ENCODE measurements at regions not wholly inside any gene's neighbourhood (a gene's known extent, or its start where the extent isn't known, plus 50 kb on each side); places are given as distances from the start of the nearest gene placed in this dataset.

DNA sequence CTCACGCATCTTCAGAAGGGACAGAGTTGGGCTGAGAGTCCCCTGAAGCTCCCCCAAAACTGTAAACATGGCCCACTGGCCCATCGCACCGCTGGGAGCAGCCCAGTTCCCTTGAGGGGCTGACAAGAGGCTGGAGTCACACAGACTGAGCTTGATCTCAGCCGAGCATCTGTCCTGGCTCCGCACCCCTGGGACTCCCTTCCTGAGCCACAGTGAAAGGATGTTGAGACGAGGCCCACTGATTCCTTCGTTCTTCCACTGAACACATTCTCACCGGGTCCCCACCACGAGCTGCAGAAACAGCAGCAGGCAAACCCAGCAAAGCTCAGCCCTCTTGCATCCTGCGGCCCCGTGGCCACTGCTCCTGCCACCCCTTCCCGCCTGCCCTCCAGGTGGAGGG, 145.9 kb upstream of the CIBAR2 start:
- DNase-seq = no peak

DNA sequence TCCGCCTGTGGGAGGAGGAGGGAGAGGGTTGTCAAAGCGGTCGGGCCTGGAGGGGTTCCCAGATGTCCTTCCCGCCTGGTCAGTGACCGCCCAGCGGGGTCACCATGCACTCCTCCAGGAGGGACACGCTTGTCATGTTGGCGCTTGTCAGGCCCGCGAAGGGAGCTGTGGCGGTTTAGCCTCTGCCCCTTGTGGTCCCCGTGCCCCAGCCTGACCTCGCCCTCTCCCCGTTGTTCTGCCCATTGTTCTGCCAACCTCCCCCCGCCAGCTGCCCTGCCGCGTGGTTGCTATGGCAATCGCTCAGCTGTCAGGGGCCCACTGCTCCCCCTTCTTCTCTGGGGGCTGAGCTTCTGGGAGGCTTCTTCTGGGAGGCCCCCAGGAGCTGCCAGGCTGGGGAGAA, 146.4 kb upstream of the CIBAR2 start:
- no peak for DNase-seq

DNA sequence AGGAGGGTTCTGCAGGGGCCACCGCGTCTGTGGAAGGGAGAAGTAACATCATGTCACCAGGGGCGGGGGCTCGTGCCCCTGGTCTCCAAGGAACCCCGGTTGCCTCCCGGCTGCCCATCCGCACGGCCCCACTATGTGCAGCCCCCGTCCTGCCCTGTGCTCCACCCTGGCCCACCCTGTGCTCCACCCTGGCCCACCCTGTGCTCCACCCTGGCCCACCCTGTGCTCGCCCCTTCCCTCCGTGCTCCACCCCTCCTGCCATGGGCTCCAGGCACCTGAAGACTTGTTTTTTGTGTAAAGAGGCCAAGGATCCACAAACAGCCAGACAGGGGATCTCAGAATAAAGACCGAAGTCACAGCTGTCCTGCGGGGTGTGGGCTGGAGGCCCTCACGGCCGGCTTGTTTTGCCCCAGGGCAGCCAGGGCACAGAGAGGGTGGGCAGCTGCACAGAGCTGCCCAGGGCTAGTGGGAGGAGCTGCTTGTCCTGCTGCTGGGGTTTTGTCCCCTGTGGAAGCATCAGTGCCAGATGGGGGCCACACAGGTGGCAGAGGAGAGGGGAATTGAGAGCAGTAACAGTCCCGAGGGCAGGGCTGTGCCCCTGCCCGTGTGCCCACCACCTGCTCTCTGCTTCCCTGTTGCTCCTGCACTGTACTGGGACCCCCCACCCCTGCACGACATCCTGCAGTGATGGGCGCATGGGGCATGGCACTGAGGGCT, 147.0 kb upstream of the CIBAR2 start:
- no peak for DNase-seq

DNA sequence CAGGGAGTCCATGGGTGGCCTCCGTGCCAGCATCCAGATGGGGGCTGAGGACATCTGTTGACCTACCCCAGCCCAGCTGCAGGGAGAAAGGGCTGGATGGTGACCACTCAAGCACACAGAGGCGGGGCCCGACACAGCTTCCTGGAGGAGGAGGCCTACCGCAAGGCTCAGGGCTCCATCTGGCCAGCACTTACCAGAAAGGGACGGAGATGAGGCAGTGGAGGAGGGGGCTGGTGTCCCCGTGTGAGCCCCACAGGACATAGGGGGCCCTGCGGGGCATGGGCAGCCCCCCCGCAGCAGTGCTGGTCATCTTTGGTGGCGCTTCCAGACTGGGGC, 147.5 kb upstream of the CIBAR2 start:
- DNase-seq = no peak

DNA sequence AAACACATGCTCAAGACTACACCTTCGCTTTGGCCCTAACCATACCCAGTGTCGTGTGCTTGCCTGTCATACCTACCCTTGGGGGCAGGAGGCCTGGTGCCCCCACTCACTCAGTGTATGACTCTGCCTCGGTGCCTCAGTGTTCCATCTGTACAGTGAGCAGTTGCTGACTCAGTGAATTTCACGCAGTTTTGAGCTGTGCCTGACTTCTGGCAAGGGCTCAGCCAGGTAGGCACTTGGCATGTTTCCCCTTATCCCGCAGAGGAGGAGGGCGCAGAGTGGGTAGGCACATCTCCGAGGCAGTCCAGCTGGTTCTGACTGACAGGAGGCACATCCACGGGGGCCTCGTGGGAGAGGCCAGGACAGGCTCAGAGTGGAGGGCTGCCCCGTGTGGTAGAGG, 148.9 kb upstream of the CIBAR2 start:
- DNase-seq = no peak

DNA sequence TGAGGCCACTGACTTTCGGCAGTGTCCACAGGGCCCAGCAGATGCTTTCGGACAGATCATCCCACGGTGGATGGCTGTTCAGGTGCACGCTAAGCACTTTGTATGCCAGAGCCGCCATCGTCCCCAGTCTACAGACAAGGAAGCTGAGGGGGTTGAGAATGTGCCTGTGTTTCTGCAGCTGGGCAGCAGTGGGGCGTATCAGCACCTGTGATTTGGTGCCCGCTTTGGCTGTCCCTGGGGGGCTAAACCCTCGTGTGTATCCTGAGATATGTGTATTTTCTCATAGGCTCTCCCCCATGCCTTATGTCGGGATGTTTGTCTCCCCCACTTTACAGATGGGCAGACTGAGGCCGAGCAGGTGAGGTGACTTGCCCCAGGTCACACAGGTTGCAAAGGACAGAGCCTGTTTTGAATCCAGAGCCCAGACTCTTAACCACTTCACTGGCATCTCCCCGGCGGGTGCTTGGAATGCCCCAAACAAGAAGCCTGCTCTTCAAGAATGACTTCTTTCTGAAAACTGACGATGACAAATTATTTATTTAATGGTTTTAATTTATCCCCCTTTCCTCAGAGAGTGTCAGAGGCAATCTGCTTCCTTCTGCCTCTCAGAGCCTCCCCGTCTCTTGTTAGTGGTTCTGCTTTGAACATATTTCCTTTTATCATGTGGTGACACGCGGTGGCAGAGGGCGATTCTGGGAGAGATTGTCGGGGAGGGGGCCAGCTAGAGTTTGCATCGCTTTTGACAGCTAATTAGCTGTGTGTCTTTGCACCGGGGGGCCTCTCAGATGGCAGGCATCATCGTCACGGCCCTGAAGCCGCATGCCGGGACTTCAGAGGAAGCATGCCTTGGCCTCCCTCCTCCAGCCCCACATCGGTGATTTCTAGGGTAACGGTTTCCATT, 149.6 kb upstream of the CIBAR2 start:
- DNase-seq = no peak

DNA sequence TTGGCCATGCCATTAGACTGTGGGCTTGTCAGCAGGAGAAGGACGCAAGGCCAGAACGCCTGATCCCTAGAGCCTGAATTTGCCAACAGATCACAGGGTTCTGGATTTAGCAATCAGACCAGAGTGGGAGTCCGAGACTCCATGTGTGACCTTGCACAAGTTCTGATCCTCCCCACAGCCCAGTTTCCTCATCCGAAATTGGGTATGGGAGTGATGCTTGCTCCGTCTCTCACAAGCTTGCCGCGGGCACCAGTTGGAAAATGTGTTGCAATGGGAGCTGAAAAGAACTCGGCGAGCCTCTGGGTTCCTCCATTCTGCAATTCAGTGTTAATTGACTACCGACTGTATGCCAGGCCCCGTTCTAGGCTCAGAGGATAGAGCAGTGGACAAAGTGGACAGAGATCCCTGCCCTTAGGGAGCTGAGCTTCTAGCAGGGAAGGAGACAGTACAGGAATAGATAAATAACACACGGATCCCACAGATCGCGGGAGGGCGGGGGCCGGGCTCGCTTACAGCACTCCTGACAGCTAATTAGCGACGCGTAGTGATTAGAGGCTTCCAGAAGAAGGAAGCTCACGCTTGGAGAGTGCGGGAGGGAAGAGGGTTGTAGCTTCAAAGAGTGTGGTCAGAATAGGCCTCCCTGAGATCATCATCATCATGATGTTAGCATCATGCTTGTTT, 150.4 kb upstream of the CIBAR2 start:
- no peak for DNase-seq

DNA sequence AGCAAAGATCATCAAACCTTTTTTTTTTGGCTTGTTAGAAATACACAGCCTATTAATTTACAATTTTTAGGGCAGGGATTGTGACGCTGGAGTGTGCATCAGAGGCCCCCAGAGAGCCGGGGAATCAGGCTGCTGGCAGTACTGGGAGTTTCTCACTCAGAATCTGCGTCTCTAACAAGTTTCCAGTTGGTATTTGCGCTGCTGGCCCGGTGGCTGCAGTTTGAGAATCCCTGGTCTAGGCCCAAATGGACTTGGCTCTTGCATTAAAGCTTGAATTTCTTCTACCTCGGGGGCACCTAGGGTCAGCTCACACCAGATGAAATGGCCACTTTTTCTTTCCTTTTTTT, 150.9 kb upstream of the CIBAR2 start:
- DNase-seq = no peak

DNA sequence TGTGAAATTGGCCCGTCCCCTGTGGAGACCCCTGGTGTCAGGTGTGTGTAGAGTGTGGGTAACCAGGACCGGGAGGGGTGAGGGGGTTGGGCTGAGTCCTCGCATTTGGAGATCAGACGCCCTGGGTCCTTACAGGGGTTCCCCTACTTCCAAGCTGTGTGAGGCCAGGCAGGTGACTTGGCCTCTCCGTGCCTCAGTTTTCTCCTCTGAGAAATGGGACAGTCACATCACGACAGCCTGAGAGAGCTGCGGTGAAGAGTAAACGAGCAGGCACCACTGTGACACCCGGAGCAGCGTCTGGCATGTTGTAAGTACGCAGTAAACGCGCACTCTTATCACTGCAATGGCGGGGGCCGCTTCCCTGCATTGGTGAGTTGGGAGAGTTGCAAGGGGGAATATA, 152.5 kb upstream of the CIBAR2 start:
- no peak for DNase-seq

DNA sequence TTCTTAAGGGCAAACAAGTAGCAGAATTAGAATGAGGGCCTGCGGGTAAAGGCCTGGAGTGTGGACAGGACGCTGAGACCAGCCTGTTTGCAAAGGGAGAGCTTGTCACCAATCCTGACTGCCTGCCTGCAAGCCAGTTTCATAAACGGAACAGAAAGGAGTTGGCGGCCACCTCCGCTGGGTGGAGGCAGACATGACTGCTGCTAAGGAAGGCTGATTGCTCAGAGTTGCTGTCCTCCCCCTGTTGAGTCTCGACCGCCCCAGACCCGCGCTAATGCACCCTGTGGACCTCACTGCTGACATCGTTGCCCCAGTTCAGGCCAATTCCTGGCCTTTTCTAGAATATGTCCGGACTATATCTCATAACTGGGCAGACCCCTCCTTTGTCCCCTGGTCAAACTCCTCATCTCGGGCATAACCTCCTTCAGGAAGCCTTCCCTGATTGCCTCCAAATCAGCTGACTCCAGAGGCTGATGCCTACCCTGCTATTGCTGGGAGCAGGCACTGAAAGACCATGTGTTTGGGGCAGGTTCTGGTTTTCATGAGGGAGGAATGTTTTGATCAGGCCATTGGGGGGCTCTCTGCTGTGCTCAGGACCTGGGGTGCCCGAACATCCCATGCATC, 153.0 kb upstream of the CIBAR2 start:
- DNase-seq = no peak

DNA sequence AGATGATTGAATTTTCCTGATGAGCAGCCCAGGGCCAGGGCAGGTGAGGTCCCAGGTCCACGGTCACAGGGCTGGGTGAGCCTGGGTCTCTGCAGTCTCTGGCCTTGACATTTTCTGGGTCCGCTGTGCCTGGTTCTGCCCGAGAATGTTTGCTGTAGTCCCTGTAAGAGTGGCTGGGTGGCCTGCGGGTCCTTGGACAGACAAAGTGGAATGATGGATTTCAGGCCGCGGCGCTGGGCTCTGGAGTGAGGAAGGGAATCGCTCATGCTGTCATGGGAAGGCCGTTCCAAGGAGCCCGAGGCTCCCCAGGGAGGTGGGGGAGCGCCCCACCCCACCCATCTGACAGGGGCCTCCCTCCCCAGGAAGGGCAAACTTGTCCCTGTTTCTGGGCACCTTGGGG, 153.5 kb upstream of the CIBAR2 start:
- no peak for DNase-seq

DNA sequence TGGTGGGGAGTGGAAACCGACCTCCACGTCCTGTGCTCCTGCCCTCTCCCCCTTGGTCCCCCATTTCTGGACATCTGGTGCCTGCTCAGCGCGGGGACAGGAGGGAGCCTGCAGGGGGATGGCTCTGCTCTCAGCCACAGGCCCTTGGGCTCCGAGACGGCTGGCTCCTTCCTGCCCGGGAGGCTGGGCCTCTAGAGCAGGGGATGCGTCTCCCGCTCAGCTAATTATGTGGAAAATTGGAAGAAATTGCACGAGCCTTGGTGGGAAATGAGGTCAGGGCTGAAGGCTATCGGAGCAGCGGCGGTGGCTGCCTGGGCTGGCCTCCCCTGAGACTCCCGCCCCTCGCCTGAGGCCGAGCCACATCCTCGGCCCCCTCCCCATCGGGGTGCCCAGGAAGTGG, 154.6 kb upstream of the CIBAR2 start:
- no peak for DNase-seq

DNA sequence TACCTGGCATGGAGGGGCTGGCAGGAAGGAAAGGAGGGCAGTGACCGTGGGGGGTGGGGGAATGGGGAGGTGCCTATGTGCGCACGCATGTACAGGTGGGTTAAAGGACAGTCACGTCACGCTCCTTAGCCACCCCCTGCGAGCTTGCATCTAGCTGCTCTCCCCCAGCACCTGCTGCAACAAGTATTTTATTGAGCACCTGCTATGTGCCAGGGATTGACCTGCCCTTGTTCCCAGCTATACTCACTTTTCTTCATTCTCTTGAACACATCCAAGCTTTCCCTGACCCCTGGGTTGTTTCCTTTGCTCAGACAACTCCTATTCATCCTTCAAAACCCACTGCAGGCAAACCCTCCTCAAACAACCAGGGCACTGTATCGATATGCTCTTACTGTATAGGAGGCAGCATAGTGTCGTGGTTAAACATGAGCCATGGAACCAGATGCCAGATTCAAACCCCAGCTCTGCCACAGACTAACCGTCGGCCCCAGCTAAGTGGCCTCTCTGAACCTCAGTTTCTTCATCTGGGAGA, 155.2 kb upstream of the CIBAR2 start:
- no peak for DNase-seq

DNA sequence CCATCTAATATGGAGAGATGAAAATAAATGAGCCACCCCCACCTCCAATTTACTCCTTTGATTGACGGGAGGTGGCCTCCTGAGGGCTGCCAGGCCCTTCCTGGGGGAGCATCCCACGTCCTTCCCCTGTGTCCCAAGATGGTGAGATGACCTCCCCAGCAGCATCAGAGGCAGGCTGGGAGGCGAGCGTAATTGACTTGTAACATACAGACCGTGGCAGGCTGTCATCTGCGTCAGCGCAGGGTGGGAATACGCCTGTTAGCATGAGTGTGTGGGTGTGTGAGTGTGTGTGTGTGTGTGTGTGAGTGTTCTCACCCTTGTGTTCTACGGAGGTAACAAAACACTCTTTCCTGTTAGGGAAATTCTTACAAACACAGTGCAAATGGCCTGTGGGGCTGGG, 156.9 kb upstream of the CIBAR2 start:
- DNase-seq = no peak

DNA sequence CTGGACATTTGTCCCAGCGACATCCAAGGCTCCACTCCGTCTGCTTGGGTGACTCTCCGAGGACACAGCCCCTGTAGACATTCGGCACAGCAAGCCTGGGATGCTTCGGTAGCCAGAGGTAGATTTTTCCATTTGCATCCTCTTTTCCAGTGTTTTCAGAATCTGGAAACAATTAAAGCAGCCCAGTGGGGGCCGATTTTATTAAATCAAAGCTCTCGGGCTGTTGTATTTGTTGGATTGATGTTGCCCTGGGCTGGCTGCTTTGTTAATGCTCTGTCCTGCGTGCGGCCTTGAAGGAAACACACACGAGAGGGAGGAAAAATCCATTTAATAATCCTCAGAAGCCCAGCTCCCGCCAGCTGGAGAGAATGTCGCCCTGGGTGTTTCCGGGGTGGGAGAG, 158.1 kb upstream of the CIBAR2 start:
- no peak for DNase-seq

DNA sequence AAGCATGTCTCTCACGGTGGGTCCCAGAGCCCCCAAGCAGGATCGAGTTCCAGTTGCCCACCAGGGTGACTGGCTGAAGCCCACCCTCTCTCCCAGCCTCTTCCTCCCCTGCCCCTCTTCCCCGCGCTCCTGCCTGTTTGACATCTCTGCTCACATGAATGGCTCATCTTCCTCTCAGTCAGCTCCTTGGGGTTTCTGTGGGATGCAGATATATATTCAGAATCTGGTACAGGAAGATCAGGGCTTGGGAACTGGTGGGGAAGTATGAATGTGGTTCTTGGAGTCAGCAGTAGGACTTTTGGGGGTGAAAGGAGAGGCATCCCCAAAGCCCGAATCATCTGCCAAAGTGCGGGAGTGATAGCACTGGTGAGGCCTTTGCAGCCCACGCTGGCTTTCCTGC, 158.9 kb upstream of the CIBAR2 start:
- DNase-seq = no peak

DNA sequence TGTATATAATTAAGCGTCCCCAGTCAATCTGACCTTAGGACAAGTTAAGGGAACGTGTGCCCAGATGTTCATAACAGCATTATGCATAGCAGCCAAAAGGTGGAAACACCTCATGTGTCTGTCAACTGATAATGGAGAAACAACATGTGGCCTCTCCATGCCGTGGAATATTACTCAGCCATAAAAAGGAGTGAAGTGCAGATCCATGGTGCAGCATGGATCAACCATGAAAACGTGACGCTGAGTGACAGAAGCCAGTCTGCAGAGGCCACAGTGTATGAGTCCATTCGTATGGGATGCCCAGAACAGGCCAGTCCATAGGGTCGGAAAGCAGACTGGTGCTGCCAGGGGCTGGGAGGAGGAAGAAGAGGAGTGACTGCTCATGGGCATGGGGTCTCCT, 161.0 kb upstream of the CIBAR2 start:
- DNase-seq = no peak

DNA sequence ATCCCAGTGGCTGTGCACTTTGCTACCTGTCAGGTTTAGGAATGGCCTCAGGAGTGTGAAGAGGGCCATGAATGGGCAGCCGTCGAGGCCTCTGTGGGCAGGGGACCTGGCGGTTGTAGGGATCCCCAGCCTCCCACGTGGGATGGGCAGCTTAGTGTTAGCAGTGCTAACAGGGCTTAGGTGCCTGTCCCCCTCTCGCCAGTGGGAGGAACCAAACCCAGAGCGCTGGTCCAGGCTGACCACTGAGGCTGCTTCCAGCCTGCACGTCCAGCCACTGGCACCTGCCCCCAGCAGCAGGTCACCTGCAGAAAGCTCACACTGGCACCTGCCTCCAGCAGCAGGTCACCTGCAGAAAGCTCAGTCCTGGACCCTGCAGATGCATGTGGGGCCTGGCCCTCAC, 162.2 kb upstream of the CIBAR2 start:
- no peak for DNase-seq

DNA sequence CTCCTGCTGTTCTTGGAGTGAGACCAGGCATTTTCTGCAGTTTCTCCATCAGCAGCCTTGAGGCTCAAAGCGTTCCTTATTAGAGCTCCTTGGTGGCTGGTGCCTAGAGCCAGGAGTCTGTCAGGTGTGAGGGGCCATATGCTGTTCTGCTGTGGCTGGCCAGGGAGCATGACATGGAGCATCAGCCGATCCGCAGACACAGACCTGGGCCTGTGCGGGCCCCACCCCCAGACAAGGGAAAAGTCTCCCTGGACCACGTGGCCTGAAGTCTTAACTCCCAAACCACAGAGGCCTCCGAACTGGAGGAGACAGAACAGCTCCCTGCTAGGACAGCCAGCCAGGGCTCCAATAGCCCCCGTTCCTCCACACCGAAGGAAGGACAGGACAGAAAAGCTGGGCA, 162.7 kb upstream of the CIBAR2 start:
- no peak for DNase-seq

DNA sequence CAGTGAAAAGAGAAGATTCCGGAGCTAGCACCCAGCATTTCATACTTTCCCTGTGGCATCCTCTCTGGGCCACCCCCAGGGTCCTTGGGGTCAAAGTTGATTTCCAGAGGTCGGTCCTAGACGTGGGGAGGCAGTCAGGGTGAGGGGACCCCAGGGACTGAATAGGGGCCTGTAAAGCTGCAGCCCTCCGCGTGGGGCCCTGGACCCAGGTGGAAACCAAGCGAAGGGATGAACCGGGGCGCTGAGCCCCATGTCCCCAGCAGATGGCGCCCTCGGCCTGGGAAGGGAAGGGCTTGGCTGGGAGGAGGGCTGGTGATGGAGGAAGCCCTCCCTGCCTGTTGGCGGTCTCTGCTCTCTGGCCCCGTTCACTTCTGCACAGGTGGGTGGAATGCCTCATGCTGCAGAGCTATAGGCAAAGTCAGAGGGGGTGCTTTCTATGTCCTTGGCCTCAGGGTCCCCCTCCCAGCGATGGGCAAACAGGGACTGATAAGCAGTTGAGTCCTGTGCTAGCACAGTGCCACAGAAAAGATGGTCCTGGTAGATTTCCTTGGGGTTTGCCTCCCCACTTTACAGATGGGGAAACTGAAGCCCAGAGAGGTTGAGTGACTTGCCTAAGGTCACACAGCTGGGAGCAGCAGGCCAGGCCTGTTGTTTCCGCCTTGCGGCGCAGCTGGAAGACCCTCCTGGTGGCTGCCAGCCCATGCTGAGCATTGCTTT, 163.4 kb upstream of the CIBAR2 start:
- peak; percentile 25 for DNase-seq

DNA sequence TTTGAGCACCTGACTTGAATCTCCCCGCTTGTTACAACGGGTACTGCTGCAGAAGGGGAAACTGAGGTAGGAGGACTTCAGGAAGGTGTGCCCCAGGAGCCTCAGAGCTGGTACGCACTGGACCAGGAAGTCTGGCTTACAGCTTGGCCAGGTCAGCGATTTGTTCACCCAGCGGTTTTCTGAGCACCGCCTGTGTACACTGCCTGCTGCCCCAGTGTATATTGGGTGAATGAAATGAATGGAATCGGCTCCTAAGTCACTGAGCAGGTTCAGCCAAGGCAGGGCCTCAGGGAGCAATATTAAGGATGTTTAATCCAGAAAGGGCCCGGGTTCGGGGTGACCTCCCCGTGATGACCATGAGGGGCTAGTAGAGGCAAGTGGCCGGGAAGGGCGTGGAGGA, 164.0 kb upstream of the CIBAR2 start:
- no peak for DNase-seq

DNA sequence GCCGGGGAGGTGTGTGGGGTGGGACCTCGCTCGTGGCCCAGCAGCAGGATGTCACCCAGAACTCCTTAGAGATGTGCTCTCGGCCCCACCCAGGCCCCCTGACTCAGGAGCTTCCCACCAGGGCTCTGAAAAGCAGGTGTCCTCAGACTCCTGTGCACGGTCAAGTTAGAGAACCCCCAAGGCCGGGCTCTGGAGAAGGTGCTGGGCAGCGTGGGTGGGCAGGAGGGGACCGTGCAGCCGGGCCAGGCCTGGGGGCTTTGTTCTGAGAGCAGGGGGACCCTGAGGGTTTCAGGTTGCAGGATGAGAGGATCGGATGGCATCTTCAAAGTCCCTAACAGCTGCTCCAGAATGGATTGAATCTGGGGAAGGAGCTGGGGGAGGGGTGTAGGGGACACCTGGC, 164.4 kb upstream of the CIBAR2 start:
- no peak for DNase-seq

DNA sequence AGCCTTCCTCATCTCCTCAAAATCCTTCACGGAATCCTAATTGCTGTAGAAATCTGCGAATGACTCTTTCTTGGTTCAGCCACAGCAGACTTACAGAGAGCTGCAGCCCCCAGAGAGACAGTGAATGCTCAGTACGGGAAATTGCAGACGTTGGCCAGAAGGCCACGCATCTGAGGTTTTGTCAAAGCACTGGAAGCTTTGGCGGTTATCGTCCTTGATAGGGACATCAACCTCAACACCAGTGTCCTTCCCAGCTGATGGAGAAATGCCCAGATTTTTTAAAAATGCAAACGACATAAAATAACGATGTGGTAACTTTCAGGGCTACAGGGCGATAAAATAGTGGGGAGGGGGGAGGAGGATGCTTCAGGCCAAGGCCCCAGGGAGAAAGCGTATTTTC, 166.6 kb upstream of the CIBAR2 start:
- no peak for DNase-seq

Measured in activated gamma-delta T cell (primary cell).